Lower leg skin (tissue), 4 donors: ENCODE measurements at regions not wholly inside any gene's neighbourhood (a gene's known extent, or its start where the extent isn't known, plus 50 kb on each side); places are given as distances from the start of the nearest gene placed in this dataset.
"Not testable (repeated sequence)": the region's sequence is repeated elsewhere in the genome, so short reads cannot be mapped to it uniquely, and the experiment has no call there.

ENCODE experiments used
- DNase-seq, 2 donors: peaks; one replicate each; pipeline ENCODE4 v3.0.0-alpha.2; 2019; ENCODE audit warnings: low spot score in 2 of 2
- H3K4me3 ChIP-seq: fragments of 200-600 bp; sonication (generic); 2 replicates; pipeline ENCODE4 v1.5.1; 2017; ENCODE audit warnings: mild to moderate bottlenecking, low read depth; ENCODE audit not compliant: poor library complexity, severe bottlenecking
- CTCF ChIP-seq, 3 donors: fragments of 450-650 bp; IDR thresholded peaks; one replicate each; pipeline ENCODE4 v1.5.1; 2016; ENCODE audit warnings: antibody characterized with exemption in 3 of 3, mild to moderate bottlenecking in 3 of 3, moderate library complexity in 2 of 3
- POLR2A ChIP-seq, 2 donors: fragments of 450-650 bp; IDR thresholded peaks; one replicate each; pipeline ENCODE4 v1.6.1; 2016 to 2017; ENCODE audit warnings: antibody characterized with exemption in 2 of 2, mild to moderate bottlenecking in 1 of 2, moderate library complexity in 1 of 2
- WGBS, 2 donors: methylation state at CpG; one replicate each; pipeline ENCODE4 v1.1.5; 2018; 5-methylcytosine and 5-hydroxymethylcytosine counted together
- intact Hi-C: fragments of 100-400 bp; cut with DNase I; formaldehyde crosslinking; loops from one replicate; pipeline ENCODE4 v1.15.0; 2023; ENCODE audit warnings: low total_unique reads

- H3K4me3 ChIP-seq: no peak overlapping the region
- intact Hi-C loops: no loop called here
- WGBS, 2 donors: 79 to 84% methylated on average over 7 to 8 of the region's 8 CpGs
- peak in 1 of 2 donors; percentile 67 for DNase-seq
- no peak for TF ChIP-seq POLR2A (IDR thresholded peaks at IDR 0.05)
- no peak for TF ChIP-seq CTCF (IDR thresholded peaks at IDR 0.05)
These were observed 126.0 kb downstream of the TUBA3C start for GRCh38 chr13:19055611-19056010.

- peak in 1 of 2 donors; percentile 61 for DNase-seq
- no peak overlapping the region for H3K4me3 ChIP-seq
- intact Hi-C loops: no loop called here
- TF ChIP-seq POLR2A (IDR thresholded peaks at IDR 0.05): no peak
- TF ChIP-seq CTCF (IDR thresholded peaks at IDR 0.05): no peak
- WGBS, 2 donors: 60 to 71% methylated on average over 6 of the region's 6 CpGs
These were observed 128.1 kb downstream of the TUBA3C start for GRCh38 chr13:19053561-19053960.

GRCh38 chr13:19052931-19053330 is 128.7 kb downstream of the TUBA3C start:
- DNase-seq: no peak
- 78 to 83% methylated on average over 9 to 11 of the region's 11 CpGs for WGBS, 2 donors
- no peak overlapping the region for H3K4me3 ChIP-seq
- TF ChIP-seq POLR2A (IDR thresholded peaks at IDR 0.05): no peak
- TF ChIP-seq CTCF (IDR thresholded peaks at IDR 0.05): no peak
- intact Hi-C loops: no loop called here

GRCh38 chr13:19052180-19052579 is 129.4 kb downstream of the TUBA3C start:
- H3K4me3 ChIP-seq: no peak overlapping the region
- 80 to 84% methylated on average over 6 of the region's 6 CpGs for WGBS, 2 donors
- intact Hi-C loops: no loop called here
- no peak for TF ChIP-seq CTCF (IDR thresholded peaks at IDR 0.05)
- TF ChIP-seq POLR2A (IDR thresholded peaks at IDR 0.05): no peak
- no peak for DNase-seq

GRCh38 chr13:19050901-19051300 is 130.7 kb downstream of the TUBA3C start:
- DNase-seq: no peak
- intact Hi-C loops: no loop called here
- 68 to 79% methylated on average over 8 to 10 of the region's 10 CpGs for WGBS, 2 donors
- TF ChIP-seq CTCF (IDR thresholded peaks at IDR 0.05) (no peak), POLR2A (IDR thresholded peaks at IDR 0.05) (no peak)
- H3K4me3 ChIP-seq: no peak overlapping the region

- 85 to 92% methylated on average over 12 to 13 of the region's 13 CpGs for WGBS, 2 donors
- intact Hi-C loops: not testable (repeated sequence)
These were observed 132.0 kb downstream of the TUBA3C start for GRCh38 chr13:19049624-19050023.

More at GRCh38 chr13:19049624-19050023, 132.0 kb downstream of the TUBA3C start:
- not testable (repeated sequence) for DNase-seq, H3K4me3 ChIP-seq
